ENCODE measurements at regions not wholly inside any gene's neighbourhood (a gene's known extent, or its start where the extent isn't known, plus 50 kb on each side); places are given as distances from the start of the nearest gene placed in this dataset.

GRCh38 chrX:74179499-74179898 is 124.5 kb upstream of the ZCCHC13 start:
- TF ChIP-seq CTCF (IDR thresholded peaks at IDR 0.05; ENCODE audit: insufficient read depth, low read length) (no peak), POLR2AphosphoS5 (IDR thresholded peaks at IDR 0.05; ENCODE audit: low read depth) (no peak)
